K562 (cell line): ENCODE measurements at regions not wholly inside any gene's neighbourhood (a gene's known extent, or its start where the extent isn't known, plus 50 kb on each side); places are given as distances from the start of the nearest gene placed in this dataset.

Experiments
- ATAC-seq: fragments of 200-7000 bp; cut with Tn5 transposase; 3 replicates; pipeline ENCODE4 v1.9.1; 2020; ENCODE audit warnings: moderate library complexity
- BruUV-seq: library from RNA; stranded (reverse); fragments of 400-500 nt; replicated peaks from 2 replicates; lab custom pipeline; 2021; lab: Mats Ljungman, UMichigan
- CTCF ChIA-PET: fragments of 300-600 bp; formaldehyde crosslinking; extraction: SDS; loops from one replicate; lab custom pipeline; 2021; ENCODE audit warnings: low intra/inter-chr PET ratio; lab: Yijun Ruan, JAX
- POLR2A ChIA-PET: fragments of 300-600, 350-650 bp; sonication (Branson Sonifier 250); formaldehyde crosslinking; extraction: SDS; loops from one replicate; lab custom pipeline; 2021; ENCODE audit warnings: antibody characterized with exemption, inconsistent platforms; lab: Yijun Ruan, JAX
- DNase-seq, 4 experiments: peaks; one replicate each; pipeline versions ENCODE4 v3.0.0 to v3.0.0-alpha.2; 2011 to 2018; ENCODE audit warnings: low spot score in 3 of 4, mixed read lengths in 3 of 4; ENCODE audit errors: extremely low read depth in 1 of 4
- FAIRE-seq: peaks from 2 replicates; lab custom pipeline; 2011; peaks lifted over from hg19 to GRCh38; lab: Jason Lieb, UNC
- H2AFZ ChIP-seq: 2 replicates; pipeline ENCODE4 v1.6.0; 2011; ENCODE audit warnings: low read depth, low read length, control low read depth, inconsistent platforms
- H3K27ac ChIP-seq: fragments of 200-600 bp; 3 replicates; pipeline ENCODE4 v1.8.0; 2011; ENCODE audit warnings: low read depth, mild to moderate bottlenecking, control low read depth, inconsistent platforms, low read length, moderate library complexity, mixed read lengths; ENCODE audit errors: extremely low read depth
- H3K27me3 ChIP-seq, 2 experiments: fragments of 300-600 bp in 1 of 2; 2 replicates in 1 of 2; 3 replicates in 1 of 2; pipeline versions ENCODE4 v1.6.0 to v1.8.0; 2011; ENCODE audit warnings: inconsistent platforms in 2 of 2, low read length in 2 of 2, mild to moderate bottlenecking in 1 of 2, mixed read lengths in 1 of 2, moderate library complexity in 1 of 2; ENCODE audit not compliant: control insufficient read depth in 2 of 2, insufficient read depth in 2 of 2
- H3K36me3 ChIP-seq: fragments of 300-600 bp; 3 replicates; pipeline ENCODE4 v1.8.0; 2011; ENCODE audit warnings: mild to moderate bottlenecking, low read length, inconsistent platforms; ENCODE audit not compliant: control insufficient read depth, insufficient read depth
- H3K4me1 ChIP-seq, 2 experiments: fragments of 200-600 bp in 1 of 2; replicated peaks in 1 of 2; 2 replicates in 1 of 2; 3 replicates in 1 of 2; pipeline versions ENCODE4 v1.5.1 to v1.8.0; 2011; ENCODE audit warnings: inconsistent platforms in 2 of 2, low read length in 2 of 2, mild to moderate bottlenecking in 1 of 2, mixed read lengths in 1 of 2, moderate library complexity in 1 of 2; ENCODE audit not compliant: control insufficient read depth in 2 of 2, insufficient read depth in 2 of 2
- H3K4me2 ChIP-seq: 2 replicates; pipeline ENCODE4 v1.6.1; 2011; ENCODE audit warnings: low read length, control low read depth, inconsistent platforms, mixed read lengths; ENCODE audit not compliant: insufficient read depth
- H3K4me3 ChIP-seq: fragments of 200-600 bp; sonication (generic), shearing (Covaris generic); 2 replicates; pipeline ENCODE4 v1.5.1; 2016; ENCODE audit warnings: control low read depth, inconsistent platforms
- H3K79me2 ChIP-seq: fragments of 200-600 bp; 3 replicates; pipeline ENCODE4 v1.8.0; 2011; ENCODE audit warnings: low read length, inconsistent platforms; ENCODE audit not compliant: control insufficient read depth, insufficient read depth
- H3K9ac ChIP-seq, 2 experiments: 2 replicates each; pipeline versions ENCODE4 v1.6.0 to v1.6.1; 2011; ENCODE audit warnings: low read depth in 2 of 2, low read length in 2 of 2, control low read depth in 1 of 2, inconsistent platforms in 1 of 2, mild to moderate bottlenecking in 1 of 2, mixed read lengths in 1 of 2; ENCODE audit not compliant: insufficient read depth in 1 of 2
- H3K9me1 ChIP-seq: one replicate; pipeline ENCODE4 v1.6.0; 2011; ENCODE audit warnings: inconsistent platforms, mild to moderate bottlenecking, low read length, moderate library complexity; ENCODE audit not compliant: control insufficient read depth, insufficient read depth
- H3K9me3 ChIP-seq: replicated peaks from 2 replicates; pipeline ENCODE4 v1.5.1; 2011; ENCODE audit warnings: low read depth, low read length, inconsistent platforms; ENCODE audit not compliant: control insufficient read depth, insufficient read depth
- H4K20me1 ChIP-seq: replicated peaks from 2 replicates; pipeline ENCODE4 v1.6.1; 2011; ENCODE audit warnings: low read length, inconsistent platforms, mixed read lengths; ENCODE audit not compliant: control insufficient read depth, insufficient read depth
- HNRNPUL1 ChIP-seq: fragments of 200-400 bp; formaldehyde crosslinking; IDR thresholded peaks from 2 replicates; pipeline ENCODE4 v1.6.1; 2017; ENCODE audit warnings: low read length
- IRF2 ChIP-seq: sonication (generic); formaldehyde crosslinking; IDR thresholded peaks from 2 replicates; pipeline ENCODE4 v1.8.1; 2022; ENCODE audit warnings: mild to moderate bottlenecking, missing genetic modification reagents
- NELFE ChIP-seq: IDR thresholded peaks from 2 replicates; pipeline ENCODE4 v1.6.1; 2011; ENCODE audit warnings: mild to moderate bottlenecking; ENCODE audit not compliant: insufficient read depth, insufficient read length
- PCBP1 ChIP-seq: fragments of 200-400 bp; formaldehyde crosslinking; IDR thresholded peaks from 2 replicates; pipeline ENCODE4 v1.6.1; 2018; ENCODE audit warnings: mild to moderate bottlenecking, low read depth, low read length; ENCODE audit not compliant: poor library complexity, severe bottlenecking
- PKNOX1 ChIP-seq: fragments of 450-650 bp; IDR thresholded peaks from 2 replicates; pipeline ENCODE4 v1.6.1; 2016
- POLR2G ChIP-seq: fragments of 200-400 bp; formaldehyde crosslinking; IDR thresholded peaks from 2 replicates; pipeline ENCODE4 v1.6.1; 2017; ENCODE audit warnings: low read depth, mild to moderate bottlenecking, antibody characterized with exemption, low read length, moderate library complexity
- PREB ChIP-seq: sonication (generic); formaldehyde crosslinking; IDR thresholded peaks from 2 replicates; pipeline ENCODE4 v1.8.1; 2023; ENCODE audit warnings: mild to moderate bottlenecking, missing genetic modification reagents
- RFX1 ChIP-seq: fragments of 450-650 bp; IDR thresholded peaks from 2 replicates; pipeline ENCODE4 v1.6.1; 2016; ENCODE audit warnings: mild to moderate bottlenecking, moderate library complexity
- SIN3B ChIP-seq: fragments of 450-650 bp; IDR thresholded peaks from 2 replicates; pipeline ENCODE4 v1.6.1; 2017; ENCODE audit warnings: low read depth, mild to moderate bottlenecking, moderate library complexity
- SMC3 ChIP-seq: conservative IDR thresholded peaks from 2 replicates; pipeline ENCODE4 v1.6.1; 2011; ENCODE audit warnings: low read depth, low read length, improper control_type of control experiment; ENCODE audit not compliant: insufficient read depth
- TEAD2 ChIP-seq: fragments of 450-650 bp; IDR thresholded peaks from 2 replicates; pipeline ENCODE4 v1.6.1; 2016; ENCODE audit warnings: missing genetic modification characterization, control low read depth, missing compliant biosample characterization
- YY1 ChIP-seq, 3 experiments: IDR thresholded peaks; 2 replicates each; pipeline ENCODE4 v1.6.1; 2011; ENCODE audit warnings: low read length in 2 of 3, mild to moderate bottlenecking in 2 of 3, moderate library complexity in 2 of 3, borderline replicate concordance in 1 of 3, control low read depth in 1 of 3, low read depth in 1 of 3; ENCODE audit not compliant: insufficient read depth in 3 of 3, insufficient replicate concordance in 2 of 3, control insufficient read depth in 1 of 3, insufficient read length in 1 of 3; ENCODE audit errors: extremely low read depth in 1 of 3
- ZNF23 ChIP-seq: fragments of 250-450 bp; sonication (Bioruptor Pico); IDR thresholded peaks from 2 replicates; pipeline ENCODE4 v1.4.0; 2020; ENCODE audit warnings: mild to moderate bottlenecking
- ZNF408 ChIP-seq: fragments of 250-450 bp; sonication (Bioruptor Pico); IDR thresholded peaks from 2 replicates; pipeline ENCODE4 v1.4.0; 2020; ENCODE audit warnings: low read depth, mild to moderate bottlenecking, moderate library complexity
- ZNF586 ChIP-seq: fragments of 450-650 bp; formaldehyde crosslinking; conservative IDR thresholded peaks from 2 replicates; pipeline ENCODE4 v1.4.0; 2020; ENCODE audit warnings: mild to moderate bottlenecking, moderate library complexity
- ZNF655 ChIP-seq: fragments of 250-450 bp; sonication (Bioruptor Pico); IDR thresholded peaks from 2 replicates; pipeline ENCODE4 v1.5.0; 2021
- WGBS: fragments of 100-300 bp; shearing (Covaris generic); methylation state at CpG from one replicate; pipeline ENCODE4 v1.1.6; 2016; ENCODE audit warnings: low coverage, mixed read lengths; ENCODE audit not compliant: insufficient coverage; ENCODE audit errors: missing lambda C conversion rate; 5-methylcytosine and 5-hydroxymethylcytosine counted together
- in situ Hi-C: fragments of 300-500 bp; cut with MboI; formaldehyde crosslinking; loops from 4 replicates; pipeline ENCODE4 v1.15.0; 2018; ENCODE audit warnings: inconsistent platforms, mixed read lengths
- intact Hi-C: fragments of 100-400 bp; cut with micrococcal nuclease; formaldehyde crosslinking; loops from 2 replicates; pipeline ENCODE4 v1.14.2; 2022

DNA sequence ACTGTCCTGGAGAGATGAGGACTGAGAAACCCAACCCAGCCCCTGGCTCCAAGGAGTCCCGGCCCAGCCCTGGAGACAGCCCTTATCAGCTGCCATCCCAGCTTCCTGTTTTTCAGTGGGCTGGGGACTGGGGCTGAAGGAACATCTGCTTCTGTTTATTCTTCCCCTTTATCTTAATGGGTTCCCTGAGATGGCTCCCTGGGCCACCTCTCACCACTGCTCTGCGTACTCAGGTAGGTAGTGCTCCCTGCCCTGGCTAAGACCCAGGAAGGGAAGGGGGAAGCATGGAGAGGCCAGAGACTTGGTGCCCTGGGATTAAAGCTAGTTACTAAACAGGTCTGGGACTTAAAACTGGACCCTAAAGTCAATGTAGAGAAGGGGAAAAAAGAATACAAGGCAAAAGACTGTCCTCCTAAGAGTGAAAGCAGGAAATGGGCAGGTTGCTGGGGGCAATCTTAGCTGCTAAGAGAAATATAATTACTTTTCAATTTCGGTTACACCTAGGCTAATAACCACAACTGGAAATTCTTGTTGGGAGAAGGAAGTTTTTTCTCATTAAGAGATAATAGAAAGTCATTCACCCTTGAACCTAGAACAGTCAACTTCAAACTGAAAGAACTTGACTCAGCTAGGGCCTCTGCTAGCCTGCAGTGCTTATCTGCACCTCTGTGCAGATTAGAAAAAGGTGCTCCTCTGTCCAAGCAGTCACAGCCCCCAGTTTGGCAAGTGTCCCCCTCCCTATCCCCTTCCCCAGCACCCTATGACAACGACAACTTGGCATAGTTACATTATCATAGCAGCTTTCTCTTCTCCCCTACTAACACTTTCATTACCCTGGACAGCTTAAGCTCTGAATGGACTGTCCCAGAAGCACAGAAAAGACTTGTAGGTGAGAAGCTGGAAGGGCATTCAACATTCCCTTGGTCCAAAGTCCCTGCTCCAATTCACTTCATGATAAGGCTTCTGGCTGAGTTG is 65.6 kb upstream of the KDM7A start:
- H3K27ac ChIP-seq = peak overlapping the region; percentile 78
- ChIA-PET POLR2A (interaction anchor here (0.6 to 2.7 kb wide), 11 partner anchors 9 to 1617 kb away, joined by 3 to 15 read pairs (median 3); partner anchors contain the start of gene KDM7A), CTCF (interaction anchor here (0.6 to 0.7 kb wide), 2 partner anchors 19 to 1159 kb away, joined by 4 to 6 read pairs; no protein-coding TSS in a partner anchor)
- TF ChIP-seq ZNF586 (CRISPR knock-in tag) (no peak), ZNF655 (CRISPR knock-in tag) (no peak), PCBP1 (no peak), PREB (CRISPR knock-in tag) (no peak), SIN3B (no peak), PKNOX1 (peak; percentile 25; the same call in 1 of the 2 replicates), IRF2 (CRISPR knock-in tag) (no peak), TEAD2 (tag) (no peak), SMC3 (0 out of 2 replicates have a peak, but pooled peaks have one; percentile 8), HNRNPUL1 (no peak), ZNF23 (CRISPR knock-in tag) (no peak; the same call in 1 of the 2 replicates), YY1 (IDR thresholded peaks at IDR 0.05; ENCODE audit: borderline replicate concordance in 1 of 3, control insufficient read depth in 1 of 3, extremely low read depth in 1 of 3, insufficient read depth in 3 of 3, insufficient read length in 1 of 3, insufficient replicate concordance in 2 of 3, low read depth in 1 of 3, low read length in 2 of 3) (peak; percentile 27 to 79 (median 50)), NELFE (no peak), ZNF408 (CRISPR knock-in tag) (no peak), RFX1 (no peak; the same call in 1 of the 2 replicates), POLR2G (0 out of 2 replicates have a peak, but pooled peaks have one; percentile 22)

More for the DNA sequence above, 65.6 kb upstream of the KDM7A start:
- 4% methylated on average over 4 of the region's 4 CpGs for WGBS
- peak overlapping the region; percentile 11 for H3K4me3 ChIP-seq
- in situ Hi-C loops = no loop called here
- H3K9me1 ChIP-seq = no peaks in the 10 kb centered on the region
- peak; percentile 91 for ATAC-seq
- H3K4me1 ChIP-seq = peaks cover 36 to 46% of the 10 kb centered on the region in 2 experiments
- H3K9me3 ChIP-seq = no peaks in the 10 kb centered on the region
- no TSS peak for BruUV-seq
- intact Hi-C loops = loop anchor here (2.0 kb wide), 1 partner anchor 32 kb away; no protein-coding TSS in a partner anchor
- H3K27me3 ChIP-seq = no peaks in the 10 kb centered on the region
- peak; percentile 82 to 96 (median 91) for DNase-seq
- H4K20me1 ChIP-seq = no peaks in the 10 kb centered on the region
- H2AFZ ChIP-seq = peak overlapping the region; percentile 67
- peak; percentile 93 for FAIRE-seq
- H3K36me3 ChIP-seq = no peaks in the 10 kb centered on the region
- H3K4me2 ChIP-seq = peak overlapping the region; percentile 74
- peak overlapping the region; percentile 53 to 70; a peak in 3 of 4 replicates for H3K9ac ChIP-seq
- H3K79me2 ChIP-seq = no peaks in the 10 kb centered on the region
